GM21825 (cell line): ENCODE measurements at regions not wholly inside any gene's neighbourhood (a gene's known extent, or its start where the extent isn't known, plus 50 kb on each side); places are given as distances from the start of the nearest gene placed in this dataset.

Source experiments
- ATAC-seq: cut with Tn5 transposase; IDR thresholded peaks from one replicate; pipeline ENCODE4 v1.9.1; 2021; ENCODE audit warnings: mild to moderate bottlenecking, moderate library complexity; ENCODE audit not compliant: unreplicated experiment

- ATAC-seq: no peak
Observed at GRCh38 chr9:12065050-12065449, 628.1 kb upstream of the TYRP1 start.

DNA sequence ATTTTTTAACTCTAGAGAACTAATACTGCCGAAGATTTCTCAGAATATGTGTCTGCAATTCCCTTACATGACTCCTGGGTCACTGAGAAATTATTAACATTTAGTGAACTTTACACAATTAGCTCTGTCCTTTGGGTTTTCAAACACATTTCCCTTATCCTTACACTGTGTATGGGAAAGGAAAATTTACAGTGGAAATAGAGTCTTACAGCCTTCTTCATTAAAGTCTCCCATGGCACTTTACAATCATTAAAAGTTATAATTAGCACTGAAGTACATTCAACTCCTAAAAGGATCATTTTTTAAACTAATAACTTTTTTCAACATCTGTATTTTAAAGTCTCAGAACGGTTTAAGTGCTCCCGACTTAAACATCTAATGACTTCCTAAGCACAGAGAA, 627.5 kb upstream of the TYRP1 start:
- no peak for ATAC-seq

DNA sequence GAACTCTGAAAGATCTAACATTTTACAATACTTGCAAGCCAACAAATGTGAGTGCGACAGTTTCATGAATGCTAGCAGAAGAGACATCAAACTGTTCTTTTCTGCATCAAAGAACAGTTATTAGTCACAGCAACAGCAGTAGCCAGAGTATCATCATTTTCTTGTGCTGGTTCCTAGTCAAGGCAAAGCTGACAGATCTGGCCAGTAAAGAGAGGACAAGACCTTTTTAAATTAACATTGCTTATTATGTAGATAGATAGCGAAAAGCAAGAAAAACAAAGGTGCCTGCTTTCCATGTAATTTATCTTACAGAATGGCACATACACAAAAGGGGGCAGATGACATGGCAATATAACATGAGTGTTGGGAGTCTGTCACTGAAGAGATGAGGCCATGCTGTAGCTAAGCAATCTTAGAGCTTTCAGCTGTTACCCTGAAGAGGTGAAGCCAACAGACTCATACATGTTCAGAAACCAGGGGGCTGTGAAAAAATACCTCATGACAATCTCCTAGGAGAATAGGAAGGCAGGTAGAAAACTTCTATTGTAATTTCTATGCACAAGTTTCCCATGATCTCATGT, 626.6 kb upstream of the TYRP1 start:
- no peak for ATAC-seq

- no peak for ATAC-seq
Observed at GRCh38 chr9:12069366-12069765, 623.8 kb upstream of the TYRP1 start.

GRCh38 chr9:12085399-12085798, 607.8 kb upstream of the TYRP1 start:
- ATAC-seq: no peak

GRCh38 chr9:12091865-12092527, 601.2 kb upstream of the TYRP1 start:
- ATAC-seq: no peak

- ATAC-seq: no peak
Observed at GRCh38 chr9:12094046-12094445, 599.1 kb upstream of the TYRP1 start.

DNA sequence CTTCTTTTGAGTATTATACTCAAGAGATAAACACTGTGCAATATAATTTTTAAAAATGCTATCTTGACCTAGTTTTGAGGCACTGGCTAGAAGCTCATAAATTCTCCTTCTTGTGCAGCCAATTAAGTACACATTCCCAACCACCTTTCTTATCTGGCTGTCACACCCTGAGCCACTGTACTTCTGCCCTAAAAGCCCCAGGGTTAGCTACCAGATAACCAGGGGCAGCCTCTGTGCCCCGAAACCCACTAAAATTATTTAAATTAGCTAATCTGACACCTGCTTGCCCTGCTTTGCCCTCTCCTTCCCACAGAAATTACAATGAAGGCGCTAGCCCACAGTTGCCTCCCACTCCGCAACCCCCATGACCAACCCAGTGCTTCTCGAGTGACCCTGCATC, 597.3 kb upstream of the TYRP1 start:
- ATAC-seq: no peak

DNA sequence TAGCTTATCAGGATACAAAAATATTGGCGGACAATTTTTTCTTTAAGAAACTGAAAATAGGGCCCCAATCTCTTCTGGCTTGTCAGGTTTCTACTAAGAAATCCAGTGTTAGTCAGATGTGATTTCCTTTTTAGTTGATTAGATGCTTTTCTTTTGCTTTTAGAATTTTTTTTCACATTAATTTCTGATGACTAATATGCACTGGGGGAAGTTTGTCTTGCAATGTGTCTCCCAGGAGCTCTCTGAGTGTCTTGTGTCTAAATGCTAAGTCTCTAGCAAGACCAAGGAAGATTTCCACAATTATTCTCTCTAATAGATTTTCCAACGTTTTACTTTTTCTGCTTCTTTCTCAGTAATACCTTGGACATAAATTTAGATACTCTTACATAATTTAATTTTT, 559.8 kb upstream of the TYRP1 start:
- ATAC-seq: no peak

DNA sequence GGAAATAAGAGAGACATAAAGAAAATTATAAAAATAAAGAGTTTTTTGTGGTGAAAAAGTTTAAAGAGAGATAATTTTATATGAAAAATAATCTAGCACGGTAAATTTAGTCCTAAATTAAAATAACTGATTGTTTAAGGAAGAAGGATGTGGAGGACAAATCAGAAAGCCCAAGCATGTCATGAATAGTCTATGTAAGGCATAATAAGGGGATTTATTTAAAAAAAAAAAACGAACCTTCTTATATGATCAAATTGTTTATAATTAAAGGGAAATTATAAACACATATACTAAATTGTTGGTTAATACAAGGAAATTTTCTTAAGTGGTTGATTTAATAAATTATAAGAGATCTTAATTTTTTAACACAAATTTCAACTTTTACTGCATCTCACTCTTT, 551.8 kb upstream of the TYRP1 start:
- no peak for ATAC-seq

DNA sequence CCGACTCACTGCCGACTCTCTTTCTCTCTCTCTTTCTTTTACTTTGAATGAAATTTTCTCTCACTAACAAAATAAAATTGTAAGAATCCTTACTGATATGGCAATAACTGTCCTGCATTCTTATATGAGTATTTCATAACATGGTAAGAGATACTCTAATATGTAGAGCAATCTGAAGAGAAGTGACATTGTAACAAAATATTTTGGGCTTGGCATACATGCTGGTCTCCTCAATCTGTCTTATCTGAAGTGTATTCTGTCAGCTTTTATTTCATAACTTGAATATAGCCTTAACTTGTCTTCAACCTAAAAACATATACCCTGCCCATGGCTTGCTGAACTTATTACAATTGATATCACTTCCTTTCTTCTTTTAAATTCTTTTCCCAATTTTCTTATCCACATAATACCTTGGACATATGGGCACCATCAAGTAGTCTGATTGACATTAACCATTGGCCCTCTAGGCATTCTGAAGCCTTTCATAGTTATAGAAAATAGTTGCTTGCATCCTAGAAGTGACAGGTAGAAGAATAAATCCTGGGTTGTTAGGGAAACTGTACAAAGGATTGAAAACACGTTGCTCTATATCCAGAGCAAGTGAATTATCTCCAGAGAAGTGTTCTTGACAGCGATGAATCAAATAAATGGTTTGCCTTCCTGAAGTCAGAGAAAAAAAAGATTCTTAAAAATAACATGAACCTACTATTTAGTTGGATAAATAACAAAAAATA, 537.6 kb upstream of the TYRP1 start:
- ATAC-seq: no peak

DNA sequence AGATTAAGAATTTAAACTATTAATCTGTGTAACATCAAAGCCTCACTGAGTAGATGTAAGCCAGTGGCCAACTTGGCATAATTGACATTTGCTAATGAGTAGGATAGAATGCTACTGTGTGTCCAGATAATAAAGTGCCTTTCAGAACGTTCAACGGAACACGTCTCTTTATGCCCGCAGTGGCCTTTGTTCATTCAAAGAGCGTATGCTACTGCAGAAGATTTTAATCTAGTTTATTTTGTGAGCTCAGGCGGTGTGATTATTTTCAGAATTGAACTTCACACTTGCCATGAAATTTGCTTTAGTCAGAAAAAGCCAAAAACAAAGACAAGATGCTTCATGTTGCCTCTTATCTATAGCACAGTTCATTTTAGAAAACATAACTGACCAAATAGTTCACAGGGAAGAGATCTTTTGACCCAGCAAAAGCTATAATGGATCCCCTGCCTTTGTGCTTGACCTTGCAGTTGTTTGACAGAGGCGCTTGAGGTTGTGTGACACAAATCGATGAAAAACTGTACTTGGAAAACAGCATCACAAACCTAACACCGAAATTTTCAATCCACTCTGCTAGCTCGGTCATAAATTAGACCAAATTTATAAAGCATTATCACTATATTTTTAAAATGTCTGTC, 530.9 kb upstream of the TYRP1 start:
- no peak for ATAC-seq

DNA sequence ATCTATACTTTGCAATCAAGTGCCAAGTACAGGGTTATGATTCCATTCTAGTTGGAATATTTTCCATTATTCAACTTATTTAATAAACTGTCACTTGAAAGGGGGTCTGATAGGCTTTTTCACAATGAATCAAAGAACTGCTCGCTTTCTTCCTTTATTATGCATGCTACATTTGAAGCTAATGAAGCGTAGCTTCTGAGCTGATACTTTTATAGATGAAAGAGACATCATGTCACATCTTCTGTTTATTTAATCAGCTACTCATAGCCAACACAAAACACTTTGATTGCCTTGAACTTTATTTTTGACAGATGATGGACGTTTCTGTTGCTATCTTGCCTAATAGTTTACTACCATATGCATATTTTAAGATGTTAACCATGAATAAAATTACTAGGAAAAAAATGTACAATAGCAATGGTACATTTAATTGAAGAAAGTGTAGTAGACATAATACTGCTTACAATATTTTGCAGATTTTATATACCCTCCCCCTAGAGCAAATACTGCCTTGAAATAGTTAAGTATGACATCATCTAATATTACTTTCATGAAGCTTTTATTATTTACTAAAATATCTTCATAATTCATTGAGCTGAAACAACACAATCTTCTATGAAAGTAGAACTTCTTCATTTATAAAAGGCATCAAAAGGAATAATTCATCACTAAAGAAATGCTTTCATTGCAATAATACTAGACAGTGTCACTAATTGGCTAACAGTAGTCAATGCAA, 529.3 kb upstream of the TYRP1 start:
- no peak for ATAC-seq

GRCh38 chr9:12166518-12166917, 526.7 kb upstream of the TYRP1 start:
- no peak for ATAC-seq

DNA sequence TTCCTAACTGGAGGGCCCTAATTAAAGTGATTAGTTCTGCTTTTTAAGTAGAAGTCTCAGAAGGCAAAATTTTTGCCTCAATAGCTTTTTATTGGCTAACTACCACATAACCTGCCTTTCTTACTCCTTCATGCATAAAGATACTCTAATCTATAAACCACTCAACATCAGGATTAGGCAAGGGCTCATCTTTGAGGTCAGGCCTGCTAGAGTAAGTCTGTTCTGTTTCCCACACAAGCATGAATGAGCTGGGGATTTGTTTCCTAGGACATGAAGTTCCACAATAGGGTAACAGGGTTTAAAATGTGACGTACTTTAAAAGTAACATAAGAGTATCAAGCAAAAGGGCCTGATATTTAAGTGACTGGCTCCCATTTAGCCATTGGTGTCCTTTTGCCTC, 522.7 kb upstream of the TYRP1 start:
- no peak for ATAC-seq

- ATAC-seq: no peak
Observed at GRCh38 chr9:12178634-12179033, 514.6 kb upstream of the TYRP1 start.

DNA sequence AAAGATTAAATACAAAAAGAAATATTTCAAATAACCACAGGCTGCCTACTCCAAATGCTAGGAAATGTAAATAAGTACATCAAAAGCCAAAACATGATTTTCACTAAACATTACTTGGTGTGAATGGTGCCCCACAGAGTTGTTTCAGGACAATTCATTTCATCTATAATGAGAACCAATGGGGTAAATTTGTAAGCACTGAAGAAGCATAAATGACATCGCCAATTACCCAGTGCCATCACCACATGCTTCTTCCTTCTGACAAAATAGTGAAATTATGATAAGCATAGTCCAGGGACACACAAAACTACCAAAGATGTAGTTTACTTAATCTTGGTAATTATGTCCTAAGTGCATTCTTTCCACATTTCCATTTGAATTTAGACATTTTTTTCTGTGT, 510.4 kb upstream of the TYRP1 start:
- no peak for ATAC-seq

DNA sequence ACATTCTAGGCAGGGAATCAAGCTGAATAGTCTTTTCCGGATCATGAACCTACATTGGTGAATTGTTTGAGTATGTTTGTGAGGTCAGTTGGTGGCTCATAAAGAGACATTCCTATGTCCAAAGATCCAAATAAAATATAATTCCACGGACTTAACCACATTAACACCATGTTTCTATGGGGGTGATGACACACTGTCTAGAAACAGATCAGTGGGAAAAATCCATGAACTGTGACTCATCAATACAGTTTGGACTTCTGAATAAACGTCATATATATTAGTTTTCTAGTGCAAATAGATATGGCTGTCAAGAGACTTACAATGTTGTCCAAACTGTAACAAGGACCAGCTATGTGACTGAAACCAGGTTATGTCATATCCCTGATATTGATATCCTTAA, 509.9 kb upstream of the TYRP1 start:
- no peak for ATAC-seq

DNA sequence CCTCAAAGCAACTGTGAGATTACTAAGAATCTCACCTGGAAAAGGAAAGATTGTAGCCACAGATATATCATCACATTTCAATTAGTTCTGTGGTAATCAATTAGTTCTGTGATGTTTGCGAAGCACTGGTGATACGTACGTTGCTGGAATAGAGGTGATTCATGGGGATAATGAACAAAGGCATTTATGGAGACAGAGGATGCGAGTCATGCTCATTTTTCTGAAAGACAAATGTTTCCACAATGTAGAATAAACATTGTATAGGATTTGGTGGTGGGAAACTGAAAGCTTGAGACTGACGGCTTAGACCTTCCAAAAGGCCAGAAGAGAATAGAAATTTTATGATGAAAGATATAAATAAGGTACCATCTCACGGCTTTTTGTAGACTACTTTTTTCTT, 507.3 kb upstream of the TYRP1 start:
- ATAC-seq: no peak

DNA sequence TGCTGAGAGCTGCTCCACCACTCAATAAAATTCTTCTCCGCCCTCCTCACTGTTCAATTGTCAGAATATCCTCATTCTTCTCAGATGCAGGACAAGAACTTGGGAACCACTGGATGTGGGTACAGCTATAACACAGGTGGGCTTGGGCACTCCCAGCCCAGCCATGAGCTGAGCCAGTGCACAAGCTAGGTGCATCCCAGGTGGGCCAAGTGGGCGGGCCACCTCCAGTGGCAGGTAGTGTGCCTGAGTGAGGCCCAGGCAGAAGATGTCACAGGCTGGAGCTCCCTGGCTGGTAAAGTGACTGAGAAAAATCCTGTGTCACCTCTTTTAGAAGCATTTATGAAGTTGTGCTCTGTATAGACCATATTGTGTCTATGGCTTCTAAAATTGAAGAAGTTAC, 501.6 kb upstream of the TYRP1 start:
- ATAC-seq: no peak

DNA sequence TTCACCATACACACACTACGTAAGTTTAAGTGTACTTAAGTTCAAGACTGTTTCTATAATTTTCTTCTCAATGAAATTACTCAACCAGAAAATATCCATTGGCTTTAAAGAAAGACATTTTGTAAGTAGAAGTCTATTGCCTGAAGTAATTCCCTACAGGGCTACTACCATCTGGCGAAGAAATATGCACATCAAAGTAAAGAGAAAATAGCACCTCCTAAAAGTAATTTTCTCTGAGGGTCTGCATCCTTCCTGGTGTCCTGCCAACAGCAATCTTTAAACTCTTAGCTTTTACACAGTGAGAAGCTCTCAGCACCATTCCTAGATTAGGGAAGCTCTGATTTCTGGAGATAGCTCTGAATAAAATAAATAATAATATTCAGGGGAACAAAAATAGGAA, 498.5 kb upstream of the TYRP1 start:
- no peak for ATAC-seq
